ENCODE measurements at regions not wholly inside any gene's neighbourhood (a gene's known extent, or its start where the extent isn't known, plus 50 kb on each side); places are given as distances from the start of the nearest gene placed in this dataset.

DNA sequence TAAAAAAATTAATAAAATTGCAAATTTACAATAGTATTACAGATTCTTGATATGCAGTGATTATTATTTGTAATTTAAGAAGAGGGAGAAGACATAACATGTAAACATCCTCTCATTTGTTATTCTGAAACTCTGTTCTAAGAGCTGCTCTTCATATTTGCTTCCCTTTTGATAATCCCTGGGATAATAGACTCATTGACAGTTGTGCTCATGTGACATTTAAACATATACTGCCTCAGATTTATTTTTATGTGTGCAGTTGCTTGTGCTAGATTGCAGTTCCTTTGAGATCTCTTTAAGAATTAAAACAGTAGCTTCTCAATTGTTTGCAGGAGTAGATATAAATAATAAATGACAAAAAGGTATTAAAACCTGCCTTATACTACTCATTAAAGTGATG, 605.1 kb upstream of the CNTNAP5 start:
- TF ChIP-seq, protein P1, sequence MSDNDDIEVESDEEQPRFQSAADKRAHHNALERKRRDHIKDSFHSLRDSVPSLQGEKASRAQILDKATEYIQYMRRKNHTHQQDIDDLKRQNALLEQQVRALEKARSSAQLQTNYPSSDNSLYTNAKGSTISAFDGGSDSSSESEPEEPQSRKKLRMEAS (IDR thresholded peaks at IDR 0.05; ENCODE audit: low read depth, low read length) = no peak
- TF ChIP-seq, protein P2, sequence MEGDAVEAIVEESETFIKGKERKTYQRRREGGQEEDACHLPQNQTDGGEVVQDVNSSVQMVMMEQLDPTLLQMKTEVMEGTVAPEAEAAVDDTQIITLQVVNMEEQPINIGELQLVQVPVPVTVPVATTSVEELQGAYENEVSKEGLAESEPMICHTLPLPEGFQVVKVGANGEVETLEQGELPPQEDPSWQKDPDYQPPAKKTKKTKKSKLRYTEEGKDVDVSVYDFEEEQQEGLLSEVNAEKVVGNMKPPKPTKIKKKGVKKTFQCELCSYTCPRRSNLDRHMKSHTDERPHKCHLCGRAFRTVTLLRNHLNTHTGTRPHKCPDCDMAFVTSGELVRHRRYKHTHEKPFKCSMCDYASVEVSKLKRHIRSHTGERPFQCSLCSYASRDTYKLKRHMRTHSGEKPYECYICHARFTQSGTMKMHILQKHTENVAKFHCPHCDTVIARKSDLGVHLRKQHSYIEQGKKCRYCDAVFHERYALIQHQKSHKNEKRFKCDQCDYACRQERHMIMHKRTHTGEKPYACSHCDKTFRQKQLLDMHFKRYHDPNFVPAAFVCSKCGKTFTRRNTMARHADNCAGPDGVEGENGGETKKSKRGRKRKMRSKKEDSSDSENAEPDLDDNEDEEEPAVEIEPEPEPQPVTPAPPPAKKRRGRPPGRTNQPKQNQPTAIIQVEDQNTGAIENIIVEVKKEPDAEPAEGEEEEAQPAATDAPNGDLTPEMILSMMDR (IDR thresholded peaks at IDR 0.05; ENCODE audit: low read depth, low read length) = no peak
- no peak for TF ChIP-seq POLR2A (IDR thresholded peaks at IDR 0.05; ENCODE audit: extremely low read depth, insufficient read length)

Measured in NB4 (cell line).